ENCODE measurements at regions not wholly inside any gene's neighbourhood (a gene's known extent, or its start where the extent isn't known, plus 50 kb on each side); places are given as distances from the start of the nearest gene placed in this dataset.

DNA sequence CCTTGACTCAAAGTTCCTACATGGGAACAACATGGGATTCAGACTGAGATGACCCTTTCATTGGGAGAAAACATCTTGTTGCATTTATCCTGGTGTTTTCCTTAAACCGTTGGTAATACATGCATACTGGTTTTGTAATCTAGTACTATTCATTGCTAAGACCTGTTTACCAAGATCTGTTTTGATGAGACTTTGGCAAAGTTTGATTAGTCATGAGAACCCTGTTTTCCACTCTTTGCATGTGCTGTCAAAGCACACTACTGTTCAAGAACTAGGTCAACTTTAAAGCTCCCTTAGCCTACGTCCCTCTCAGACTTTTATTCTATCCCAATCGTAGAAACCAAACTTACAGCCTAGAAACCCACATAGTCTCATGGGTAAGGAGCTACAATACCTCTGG, 650.9 kb downstream of the GATA3 start:
- no peaks in the 10 kb centered on the region for H3K9me2 ChIP-seq (ENCODE audit: low read depth, low read length)
- no peak for TF ChIP-seq EZH2 (IDR thresholded peaks at IDR 0.05; ENCODE audit: borderline replicate concordance, low read length)
- TF ChIP-seq, protein P1, sequence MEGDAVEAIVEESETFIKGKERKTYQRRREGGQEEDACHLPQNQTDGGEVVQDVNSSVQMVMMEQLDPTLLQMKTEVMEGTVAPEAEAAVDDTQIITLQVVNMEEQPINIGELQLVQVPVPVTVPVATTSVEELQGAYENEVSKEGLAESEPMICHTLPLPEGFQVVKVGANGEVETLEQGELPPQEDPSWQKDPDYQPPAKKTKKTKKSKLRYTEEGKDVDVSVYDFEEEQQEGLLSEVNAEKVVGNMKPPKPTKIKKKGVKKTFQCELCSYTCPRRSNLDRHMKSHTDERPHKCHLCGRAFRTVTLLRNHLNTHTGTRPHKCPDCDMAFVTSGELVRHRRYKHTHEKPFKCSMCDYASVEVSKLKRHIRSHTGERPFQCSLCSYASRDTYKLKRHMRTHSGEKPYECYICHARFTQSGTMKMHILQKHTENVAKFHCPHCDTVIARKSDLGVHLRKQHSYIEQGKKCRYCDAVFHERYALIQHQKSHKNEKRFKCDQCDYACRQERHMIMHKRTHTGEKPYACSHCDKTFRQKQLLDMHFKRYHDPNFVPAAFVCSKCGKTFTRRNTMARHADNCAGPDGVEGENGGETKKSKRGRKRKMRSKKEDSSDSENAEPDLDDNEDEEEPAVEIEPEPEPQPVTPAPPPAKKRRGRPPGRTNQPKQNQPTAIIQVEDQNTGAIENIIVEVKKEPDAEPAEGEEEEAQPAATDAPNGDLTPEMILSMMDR (IDR thresholded peaks at IDR 0.05; ENCODE audit: low read length): no peak
- H3K9me3 ChIP-seq (ENCODE audit: low read length): no peaks in the 10 kb centered on the region
- no peaks in the 10 kb centered on the region for H3F3A ChIP-seq (ENCODE audit: insufficient read depth, low read length)
- no peaks in the 10 kb centered on the region for H3K27me3 ChIP-seq (ENCODE audit: insufficient read depth, low read length)
- H3K79me2 ChIP-seq (ENCODE audit: insufficient read depth, low read length): no peaks in the 10 kb centered on the region
- no peak overlapping the region for H3K9ac ChIP-seq (ENCODE audit: low read length)
- H3K4me3 ChIP-seq (ENCODE audit: low read depth, low read length, poor library complexity, severe bottlenecking): no peak overlapping the region
- no peak overlapping the region for H3K27ac ChIP-seq (ENCODE audit: low read depth, low read length, poor library complexity, severe bottlenecking)
- no peaks in the 10 kb centered on the region for H3K36me3 ChIP-seq (ENCODE audit: insufficient read depth, low read length)
- no peaks in the 10 kb centered on the region for H3K4me1 ChIP-seq (ENCODE audit: insufficient read depth, low read length, severe bottlenecking)
- no peak overlapping the region for H2AFZ ChIP-seq (ENCODE audit: low read length)
- no peak overlapping the region for H3K4me2 ChIP-seq (ENCODE audit: low read length)
- no peaks in the 10 kb centered on the region for H4K20me1 ChIP-seq (ENCODE audit: insufficient read depth, low read length)

DNA sequence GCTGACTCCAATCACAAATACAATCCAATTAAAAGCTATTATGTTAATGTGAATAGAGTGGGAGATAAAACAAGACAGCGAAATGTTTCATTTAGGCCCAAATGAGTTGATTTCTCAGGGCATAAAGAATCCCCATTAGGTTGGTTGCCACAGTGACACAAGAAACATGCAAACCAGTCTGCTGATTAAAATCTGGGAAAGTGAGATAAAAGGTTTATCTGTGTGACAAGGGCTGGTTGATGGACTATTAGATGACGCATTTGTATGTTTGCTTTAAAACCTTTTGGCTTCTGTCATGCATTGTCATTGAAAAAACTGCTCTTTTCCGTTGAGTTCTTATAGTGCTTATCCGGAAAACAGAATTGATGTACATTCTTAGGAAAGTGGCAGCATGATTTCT, 658.2 kb downstream of the GATA3 start:
- TF ChIP-seq EZH2 (IDR thresholded peaks at IDR 0.05; ENCODE audit: borderline replicate concordance, low read length): no peak
- TF ChIP-seq, protein P1 (IDR thresholded peaks at IDR 0.05; ENCODE audit: low read length): no peak
- H3K27ac ChIP-seq (ENCODE audit: low read depth, low read length, poor library complexity, severe bottlenecking): no peak overlapping the region
- H2AFZ ChIP-seq (ENCODE audit: low read length): no peak overlapping the region
- no peaks in the 10 kb centered on the region for H3K9me3 ChIP-seq (ENCODE audit: low read length)
- no peaks in the 10 kb centered on the region for H3F3A ChIP-seq (ENCODE audit: insufficient read depth, low read length)
- no peaks in the 10 kb centered on the region for H3K79me2 ChIP-seq (ENCODE audit: insufficient read depth, low read length)
- H3K9ac ChIP-seq (ENCODE audit: low read length): no peak overlapping the region
- no peaks in the 10 kb centered on the region for H4K20me1 ChIP-seq (ENCODE audit: insufficient read depth, low read length)
- no peaks in the 10 kb centered on the region for H3K9me2 ChIP-seq (ENCODE audit: low read depth, low read length)
- no peaks in the 10 kb centered on the region for H3K36me3 ChIP-seq (ENCODE audit: insufficient read depth, low read length)
- no peaks in the 10 kb centered on the region for H3K4me1 ChIP-seq (ENCODE audit: insufficient read depth, low read length, severe bottlenecking)
- no peak overlapping the region for H3K4me3 ChIP-seq (ENCODE audit: low read depth, low read length, poor library complexity, severe bottlenecking)
- no peaks in the 10 kb centered on the region for H3K27me3 ChIP-seq (ENCODE audit: insufficient read depth, low read length)
- no peak overlapping the region for H3K4me2 ChIP-seq (ENCODE audit: low read length)

DNA sequence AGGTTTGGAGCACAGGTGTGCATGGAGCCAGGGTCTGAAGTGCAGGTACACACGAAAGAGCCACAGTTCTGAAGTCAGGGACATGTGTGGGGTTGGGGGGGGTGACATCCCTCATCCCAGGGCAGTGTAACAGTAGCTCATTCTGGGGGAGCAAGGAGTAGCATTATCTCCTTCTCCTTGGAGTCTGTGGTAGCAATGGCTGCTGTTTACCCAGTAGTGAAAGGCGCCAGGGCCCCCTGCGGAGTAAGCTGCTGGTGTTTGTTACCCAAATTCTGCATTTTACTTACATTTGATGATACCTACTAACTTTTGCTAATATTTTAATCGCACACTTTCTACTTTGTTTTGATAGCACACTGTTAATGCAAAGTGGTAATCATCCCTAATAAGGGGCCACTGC, 665.5 kb downstream of the GATA3 start:
- Histone ChIP-seq H3K27me3 (ENCODE audit: insufficient read depth, low read length) (no peaks in the 10 kb centered on the region), H3K4me1 (ENCODE audit: insufficient read depth, low read length, severe bottlenecking) (no peaks in the 10 kb centered on the region), H3K4me2 (ENCODE audit: low read length) (no peak overlapping the region), H3K9me2 (ENCODE audit: low read depth, low read length) (no peaks in the 10 kb centered on the region), H4K20me1 (ENCODE audit: insufficient read depth, low read length) (no peaks in the 10 kb centered on the region), H3K27ac (ENCODE audit: low read depth, low read length, poor library complexity, severe bottlenecking) (no peak overlapping the region), H2AFZ (ENCODE audit: low read length) (no peak overlapping the region), H3K79me2 (ENCODE audit: insufficient read depth, low read length) (no peaks in the 10 kb centered on the region), H3K4me3 (ENCODE audit: low read depth, low read length, poor library complexity, severe bottlenecking) (no peak overlapping the region), H3K36me3 (ENCODE audit: insufficient read depth, low read length) (no peaks in the 10 kb centered on the region), H3K9ac (ENCODE audit: low read length) (no peak overlapping the region), H3F3A (ENCODE audit: insufficient read depth, low read length) (no peaks in the 10 kb centered on the region), H3K9me3 (ENCODE audit: low read length) (no peaks in the 10 kb centered on the region)
- no peak for TF ChIP-seq EZH2 (IDR thresholded peaks at IDR 0.05; ENCODE audit: borderline replicate concordance, low read length)
- TF ChIP-seq, protein P1 (IDR thresholded peaks at IDR 0.05; ENCODE audit: low read length): no peak
